H1 (cell line): ENCODE measurements at regions not wholly inside any gene's neighbourhood (a gene's known extent, or its start where the extent isn't known, plus 50 kb on each side); places are given as distances from the start of the nearest gene placed in this dataset.

Experiments used
- CTCF ChIA-PET: fragments of 300-600 bp; sonication (Branson Sonifier 250); formaldehyde crosslinking; loops from one replicate; lab custom pipeline; 2021; ENCODE audit not compliant: partially characterized antibody; lab: Charles Lee
- POLR2A ChIA-PET: fragments of 300-600 bp; sonication (Branson Sonifier 250); formaldehyde crosslinking; loops from one replicate; lab custom pipeline; 2021; ENCODE audit warnings: inconsistent platforms; ENCODE audit not compliant: partially characterized antibody; lab: Charles Lee
- DNase-seq, 2 experiments: peaks; one replicate each; pipeline versions ENCODE4 v3.0.0 to v3.0.0-alpha.2; 2010 to 2022; ENCODE audit warnings: low spot score in 2 of 2, low read depth in 1 of 2, mixed read lengths in 1 of 2
- FAIRE-seq: peaks from 2 replicates; lab custom pipeline; 2011; peaks lifted over from hg19 to GRCh38; lab: Jason Lieb, UNC
- H2AFZ ChIP-seq: 2 replicates; pipeline ENCODE4 v1.8.1; 2012; ENCODE audit warnings: low read length, inconsistent platforms
- H2AK5ac ChIP-seq: 2 replicates; pipeline ENCODE4 v1.6.1; 2013; ENCODE audit warnings: low read depth, low read length
- H2BK120ac ChIP-seq: replicated peaks from 2 replicates; pipeline ENCODE3; 2013; ENCODE audit warnings: low read depth, low read length, inconsistent platforms
- H2BK12ac ChIP-seq: 2 replicates; pipeline ENCODE4 v1.6.1; 2013; ENCODE audit warnings: low read depth, low read length
- H2BK15ac ChIP-seq: 2 replicates; pipeline ENCODE4 v1.6.1; 2013; ENCODE audit warnings: low read length
- H2BK20ac ChIP-seq: 2 replicates; pipeline ENCODE4 v1.6.1; 2013; ENCODE audit warnings: low read length
- H2BK5ac ChIP-seq: 2 replicates; pipeline ENCODE4 v1.6.1; 2013; ENCODE audit warnings: low read depth, low read length
- H3K14ac ChIP-seq: 2 replicates; pipeline ENCODE4 v1.6.1; 2013; ENCODE audit warnings: inconsistent platforms; ENCODE audit not compliant: insufficient read length
- H3K18ac ChIP-seq: 2 replicates; pipeline ENCODE4 v1.6.1; 2013; ENCODE audit warnings: low read length; ENCODE audit errors: extremely low read depth
- H3K23ac ChIP-seq: 2 replicates; pipeline ENCODE4 v1.6.1; 2013; ENCODE audit warnings: inconsistent platforms; ENCODE audit not compliant: insufficient read length
- H3K23me2 ChIP-seq: 2 replicates; pipeline ENCODE4 v1.6.1; 2013; ENCODE audit warnings: low read depth, low read length
- H3K27ac ChIP-seq: 2 replicates; pipeline ENCODE4 v1.6.1; 2011; ENCODE audit warnings: low read depth, low read length, inconsistent platforms
- H3K27me3 ChIP-seq, 4 experiments: replicated peaks in 1 of 4; 1 replicate in 1 of 4; 2 replicates in 3 of 4; pipeline versions ENCODE4 v1.6.1 to v1.8.1; 2011 to 2013; ENCODE audit warnings: low read length in 3 of 4, mild to moderate bottlenecking in 3 of 4, inconsistent platforms in 2 of 4, mixed read lengths in 2 of 4, moderate library complexity in 1 of 4; ENCODE audit not compliant: control insufficient read depth in 3 of 4, insufficient read depth in 3 of 4; ENCODE audit errors: extremely low read depth in 1 of 4
- H3K36me3 ChIP-seq, 4 experiments: 2 replicates each; pipeline versions ENCODE4 v1.6.1 to v1.8.1; 2011 to 2013; ENCODE audit warnings: mild to moderate bottlenecking in 4 of 4, low read length in 3 of 4, moderate library complexity in 2 of 4, control low read depth in 1 of 4, inconsistent platforms in 1 of 4; ENCODE audit not compliant: insufficient read depth in 4 of 4, control insufficient read depth in 2 of 4
- H3K4ac ChIP-seq: replicated peaks from 2 replicates; pipeline ENCODE3; 2013; ENCODE audit warnings: low read length, low read depth, mixed read lengths, inconsistent platforms; ENCODE audit not compliant: insufficient read length
- H3K4me1 ChIP-seq, 4 experiments: replicated peaks in 1 of 4; 1 replicate in 1 of 4; 2 replicates in 3 of 4; pipeline versions ENCODE4 v1.6.1 to v1.8.1; 2011 to 2013; ENCODE audit warnings: low read length in 3 of 4, inconsistent platforms in 2 of 4, mixed read lengths in 1 of 4; ENCODE audit not compliant: insufficient read depth in 4 of 4, control insufficient read depth in 3 of 4
- H3K4me2 ChIP-seq, 2 experiments: 2 replicates each; pipeline versions ENCODE4 v1.6.1 to v1.8.1; 2011 to 2013; ENCODE audit warnings: low read depth in 2 of 2, low read length in 2 of 2, control low read depth in 1 of 2, inconsistent platforms in 1 of 2, mild to moderate bottlenecking in 1 of 2; ENCODE audit not compliant: insufficient read depth in 1 of 2
- H3K4me3 ChIP-seq, 4 experiments: fragments of 200-600, 300-600 bp in 1 of 4; sonication (generic), shearing (Covaris generic), sonication (Bioruptor Twin) in 1 of 4; 2 replicates each; pipeline versions ENCODE4 v1.5.1 to v1.8.1; 2011 to 2016; ENCODE audit warnings: low read length in 4 of 4, low read depth in 3 of 4, control low read depth in 2 of 4, inconsistent platforms in 2 of 4, mild to moderate bottlenecking in 2 of 4, mixed read lengths in 1 of 4, moderate library complexity in 1 of 4; ENCODE audit not compliant: insufficient read depth in 2 of 4; ENCODE audit errors: extremely low read depth in 1 of 4
- H3K56ac ChIP-seq: replicated peaks from 2 replicates; pipeline ENCODE3; 2013; ENCODE audit warnings: low read depth, mild to moderate bottlenecking, mixed read lengths, low read length, inconsistent platforms; ENCODE audit not compliant: insufficient read length
- H3K79me1 ChIP-seq: 2 replicates; pipeline ENCODE4 v1.6.1; 2013; ENCODE audit warnings: low read depth, low read length, control low read depth
- H3K79me2 ChIP-seq, 2 experiments: 2 replicates each; pipeline versions ENCODE4 v1.6.1 to v1.8.1; 2012 to 2013; ENCODE audit warnings: low read length in 2 of 2, mild to moderate bottlenecking in 2 of 2, inconsistent platforms in 1 of 2; ENCODE audit not compliant: insufficient read depth in 2 of 2, control insufficient read depth in 1 of 2
- H3K9ac ChIP-seq, 4 experiments: replicated peaks in 1 of 4; 1 replicate in 1 of 4; 2 replicates in 3 of 4; pipeline versions ENCODE4 v1.6.1 to v1.8.1; 2011 to 2013; ENCODE audit warnings: low read depth in 3 of 4, low read length in 3 of 4, control low read depth in 2 of 4, mild to moderate bottlenecking in 2 of 4, moderate library complexity in 2 of 4, inconsistent platforms in 1 of 4; ENCODE audit errors: extremely low read depth in 1 of 4
- H3K9me3 ChIP-seq, 2 experiments: 2 replicates each; pipeline versions ENCODE4 v1.6.1 to v1.8.1; 2012 to 2013; ENCODE audit warnings: mild to moderate bottlenecking in 2 of 2, moderate library complexity in 2 of 2, control low read depth in 1 of 2, inconsistent platforms in 1 of 2, low read depth in 1 of 2, low read length in 1 of 2, mixed read lengths in 1 of 2; ENCODE audit not compliant: insufficient read depth in 2 of 2
- H4K20me1 ChIP-seq, 2 experiments: replicated peaks in 1 of 2; 2 replicates each; pipeline versions ENCODE3 to v1.8.1; 2011 to 2013; ENCODE audit warnings: inconsistent platforms in 2 of 2, low read length in 2 of 2, mild to moderate bottlenecking in 1 of 2; ENCODE audit not compliant: insufficient read depth in 2 of 2, control insufficient read depth in 1 of 2
- H4K5ac ChIP-seq: 2 replicates; pipeline ENCODE4 v1.6.1; 2013; ENCODE audit warnings: low read length, low read depth, mixed read lengths, inconsistent platforms; ENCODE audit not compliant: insufficient read length
- H4K8ac ChIP-seq: 2 replicates; pipeline ENCODE4 v1.8.0; 2013; ENCODE audit warnings: mild to moderate bottlenecking, moderate library complexity, low read length, inconsistent platforms; ENCODE audit not compliant: insufficient read depth; ENCODE audit errors: extremely low read depth
- H4K91ac ChIP-seq: replicated peaks from 2 replicates; pipeline ENCODE3; 2013; ENCODE audit warnings: low read length, mixed read lengths, inconsistent platforms; ENCODE audit not compliant: insufficient read length
- WGBS, 2 experiments: shearing (Covaris generic) in 1 of 2; methylation state at CpG; one replicate each; pipeline versions ENCODE4 v1.1.6 to v1.1.7; 2013 to 2015; ENCODE audit warnings: low lambda C conversion rate in 2 of 2, mixed read lengths in 2 of 2, inconsistent platforms in 1 of 2, low coverage in 1 of 2, missing lambda C conversion rate in 1 of 2; ENCODE audit not compliant: insufficient replicate concordance in 2 of 2, insufficient coverage in 1 of 2, insufficient read length in 1 of 2; ENCODE audit errors: extremely low coverage in 1 of 2, missing lambda C conversion rate in 1 of 2; 5-methylcytosine and 5-hydroxymethylcytosine counted together
- TF ChIP-seq, protein P1 (sequence below): fragments of 300-600 bp; sonication (generic); IDR thresholded peaks from 2 replicates; pipeline ENCODE4 v1.7.1; 2012; ENCODE audit warnings: low read length, moderate library complexity, mild to moderate bottlenecking, inconsistent platforms; ENCODE audit not compliant: insufficient replicate concordance

DNA sequence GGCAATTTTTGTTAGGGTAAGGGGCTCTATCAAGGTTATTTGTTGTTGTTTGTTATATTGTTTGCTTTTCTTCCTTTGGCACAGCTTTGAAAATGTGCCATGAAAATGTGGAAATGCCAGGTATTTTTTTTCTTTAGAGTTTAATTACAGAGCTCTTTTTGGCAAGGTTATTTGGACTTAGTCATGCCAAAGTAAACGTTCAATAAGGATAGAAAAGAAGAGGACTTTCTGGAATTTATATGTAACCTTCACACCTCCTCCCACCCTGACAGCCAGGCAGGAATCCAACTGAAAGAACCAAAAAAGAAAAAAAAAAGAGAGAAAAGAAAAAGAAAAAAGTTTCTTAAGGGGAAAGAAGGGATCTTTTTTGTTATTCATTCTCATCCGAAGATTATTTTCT lies 217.8 kb downstream of the KITLG start:
- Histone ChIP-seq H3K14ac (no peak overlapping the region), H4K20me1 (no peaks in the 10 kb centered on the region), H2BK5ac (no peak overlapping the region), H3K27me3 (no peaks in the 10 kb centered on the region), H2AK5ac (no peak overlapping the region), H3K9ac (no peak overlapping the region), H2AFZ (no peak overlapping the region), H3K79me2 (no peaks in the 10 kb centered on the region), H3K36me3 (no peaks in the 10 kb centered on the region), H3K4ac (no peak overlapping the region), H3K23ac (no peak overlapping the region), H2BK12ac (no peak overlapping the region), H3K9me3 (no peaks in the 10 kb centered on the region), H3K23me2 (no peaks in the 10 kb centered on the region), H3K27ac (no peak overlapping the region), H2BK20ac (no peak overlapping the region), H3K18ac (no peak overlapping the region), H2BK120ac (no peak overlapping the region), H3K56ac (no peak overlapping the region), H3K79me1 (no peaks in the 10 kb centered on the region), H4K5ac (no peak overlapping the region), H4K91ac (no peak overlapping the region), H3K4me2 (no peak overlapping the region), H3K4me1 (no peaks in the 10 kb centered on the region), H3K4me3 (no peak overlapping the region), H4K8ac (no peak overlapping the region), H2BK15ac (no peak overlapping the region)
- ChIA-PET POLR2A (no interaction called here), CTCF (no interaction called here)
- DNase-seq (no peak), FAIRE-seq (no peak)
- 60% methylated on average over 2 of the region's 2 CpGs; no CpG with 5 or more reads in 1 of the 2 experiments for WGBS, 2 experiments
- TF ChIP-seq, protein P1, sequence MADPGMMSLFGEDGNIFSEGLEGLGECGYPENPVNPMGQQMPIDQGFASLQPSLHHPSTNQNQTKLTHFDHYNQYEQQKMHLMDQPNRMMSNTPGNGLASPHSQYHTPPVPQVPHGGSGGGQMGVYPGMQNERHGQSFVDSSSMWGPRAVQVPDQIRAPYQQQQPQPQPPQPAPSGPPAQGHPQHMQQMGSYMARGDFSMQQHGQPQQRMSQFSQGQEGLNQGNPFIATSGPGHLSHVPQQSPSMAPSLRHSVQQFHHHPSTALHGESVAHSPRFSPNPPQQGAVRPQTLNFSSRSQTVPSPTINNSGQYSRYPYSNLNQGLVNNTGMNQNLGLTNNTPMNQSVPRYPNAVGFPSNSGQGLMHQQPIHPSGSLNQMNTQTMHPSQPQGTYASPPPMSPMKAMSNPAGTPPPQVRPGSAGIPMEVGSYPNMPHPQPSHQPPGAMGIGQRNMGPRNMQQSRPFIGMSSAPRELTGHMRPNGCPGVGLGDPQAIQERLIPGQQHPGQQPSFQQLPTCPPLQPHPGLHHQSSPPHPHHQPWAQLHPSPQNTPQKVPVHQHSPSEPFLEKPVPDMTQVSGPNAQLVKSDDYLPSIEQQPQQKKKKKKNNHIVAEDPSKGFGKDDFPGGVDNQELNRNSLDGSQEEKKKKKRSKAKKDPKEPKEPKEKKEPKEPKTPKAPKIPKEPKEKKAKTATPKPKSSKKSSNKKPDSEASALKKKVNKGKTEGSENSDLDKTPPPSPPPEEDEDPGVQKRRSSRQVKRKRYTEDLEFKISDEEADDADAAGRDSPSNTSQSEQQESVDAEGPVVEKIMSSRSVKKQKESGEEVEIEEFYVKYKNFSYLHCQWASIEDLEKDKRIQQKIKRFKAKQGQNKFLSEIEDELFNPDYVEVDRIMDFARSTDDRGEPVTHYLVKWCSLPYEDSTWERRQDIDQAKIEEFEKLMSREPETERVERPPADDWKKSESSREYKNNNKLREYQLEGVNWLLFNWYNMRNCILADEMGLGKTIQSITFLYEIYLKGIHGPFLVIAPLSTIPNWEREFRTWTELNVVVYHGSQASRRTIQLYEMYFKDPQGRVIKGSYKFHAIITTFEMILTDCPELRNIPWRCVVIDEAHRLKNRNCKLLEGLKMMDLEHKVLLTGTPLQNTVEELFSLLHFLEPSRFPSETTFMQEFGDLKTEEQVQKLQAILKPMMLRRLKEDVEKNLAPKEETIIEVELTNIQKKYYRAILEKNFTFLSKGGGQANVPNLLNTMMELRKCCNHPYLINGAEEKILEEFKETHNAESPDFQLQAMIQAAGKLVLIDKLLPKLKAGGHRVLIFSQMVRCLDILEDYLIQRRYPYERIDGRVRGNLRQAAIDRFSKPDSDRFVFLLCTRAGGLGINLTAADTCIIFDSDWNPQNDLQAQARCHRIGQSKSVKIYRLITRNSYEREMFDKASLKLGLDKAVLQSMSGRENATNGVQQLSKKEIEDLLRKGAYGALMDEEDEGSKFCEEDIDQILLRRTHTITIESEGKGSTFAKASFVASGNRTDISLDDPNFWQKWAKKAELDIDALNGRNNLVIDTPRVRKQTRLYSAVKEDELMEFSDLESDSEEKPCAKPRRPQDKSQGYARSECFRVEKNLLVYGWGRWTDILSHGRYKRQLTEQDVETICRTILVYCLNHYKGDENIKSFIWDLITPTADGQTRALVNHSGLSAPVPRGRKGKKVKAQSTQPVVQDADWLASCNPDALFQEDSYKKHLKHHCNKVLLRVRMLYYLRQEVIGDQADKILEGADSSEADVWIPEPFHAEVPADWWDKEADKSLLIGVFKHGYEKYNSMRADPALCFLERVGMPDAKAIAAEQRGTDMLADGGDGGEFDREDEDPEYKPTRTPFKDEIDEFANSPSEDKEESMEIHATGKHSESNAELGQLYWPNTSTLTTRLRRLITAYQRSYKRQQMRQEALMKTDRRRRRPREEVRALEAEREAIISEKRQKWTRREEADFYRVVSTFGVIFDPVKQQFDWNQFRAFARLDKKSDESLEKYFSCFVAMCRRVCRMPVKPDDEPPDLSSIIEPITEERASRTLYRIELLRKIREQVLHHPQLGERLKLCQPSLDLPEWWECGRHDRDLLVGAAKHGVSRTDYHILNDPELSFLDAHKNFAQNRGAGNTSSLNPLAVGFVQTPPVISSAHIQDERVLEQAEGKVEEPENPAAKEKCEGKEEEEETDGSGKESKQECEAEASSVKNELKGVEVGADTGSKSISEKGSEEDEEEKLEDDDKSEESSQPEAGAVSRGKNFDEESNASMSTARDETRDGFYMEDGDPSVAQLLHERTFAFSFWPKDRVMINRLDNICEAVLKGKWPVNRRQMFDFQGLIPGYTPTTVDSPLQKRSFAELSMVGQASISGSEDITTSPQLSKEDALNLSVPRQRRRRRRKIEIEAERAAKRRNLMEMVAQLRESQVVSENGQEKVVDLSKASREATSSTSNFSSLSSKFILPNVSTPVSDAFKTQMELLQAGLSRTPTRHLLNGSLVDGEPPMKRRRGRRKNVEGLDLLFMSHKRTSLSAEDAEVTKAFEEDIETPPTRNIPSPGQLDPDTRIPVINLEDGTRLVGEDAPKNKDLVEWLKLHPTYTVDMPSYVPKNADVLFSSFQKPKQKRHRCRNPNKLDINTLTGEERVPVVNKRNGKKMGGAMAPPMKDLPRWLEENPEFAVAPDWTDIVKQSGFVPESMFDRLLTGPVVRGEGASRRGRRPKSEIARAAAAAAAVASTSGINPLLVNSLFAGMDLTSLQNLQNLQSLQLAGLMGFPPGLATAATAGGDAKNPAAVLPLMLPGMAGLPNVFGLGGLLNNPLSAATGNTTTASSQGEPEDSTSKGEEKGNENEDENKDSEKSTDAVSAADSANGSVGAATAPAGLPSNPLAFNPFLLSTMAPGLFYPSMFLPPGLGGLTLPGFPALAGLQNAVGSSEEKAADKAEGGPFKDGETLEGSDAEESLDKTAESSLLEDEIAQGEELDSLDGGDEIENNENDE: no peak
